ENCODE measurements at regions not wholly inside any gene's neighbourhood (a gene's known extent, or its start where the extent isn't known, plus 50 kb on each side); places are given as distances from the start of the nearest gene placed in this dataset.
"Not testable (repeated sequence)": the region's sequence is repeated elsewhere in the genome, so short reads cannot be mapped to it uniquely, and the experiment has no call there.

- no peak for DNase-seq
These were observed 350.5 kb upstream of the DPP6 start for GRCh38 chr7:153701678-153702077.

- not testable (repeated sequence) for DNase-seq
These were observed 328.3 kb upstream of the DPP6 start for GRCh38 chr7:153723892-153724291.

- not testable (repeated sequence) for DNase-seq
These were observed 320.7 kb upstream of the DPP6 start for GRCh38 chr7:153731504-153731903.

GRCh38 chr7:153743434-153743833, 308.8 kb upstream of the DPP6 start:
- DNase-seq, result not testable (repeated sequence)

- not testable (repeated sequence) for DNase-seq
These were observed 304.2 kb upstream of the DPP6 start for GRCh38 chr7:153747969-153748368.

GRCh38 chr7:153748885-153749284, 303.3 kb upstream of the DPP6 start:
- not testable (repeated sequence) for DNase-seq

- DNase-seq, result not testable (repeated sequence)
These were observed 286.3 kb upstream of the DPP6 start for GRCh38 chr7:153765869-153766268.

- peak; percentile 32 for DNase-seq
These were observed 285.3 kb upstream of the DPP6 start for GRCh38 chr7:153766926-153767325.

GRCh38 chr7:153772966-153773365, 279.2 kb upstream of the DPP6 start:
- no peak for DNase-seq

GRCh38 chr7:153776940-153777339, 275.3 kb upstream of the DPP6 start:
- DNase-seq, result peak; percentile 87

GRCh38 chr7:153797363-153797762, 254.8 kb upstream of the DPP6 start:
- peak; percentile 34 for DNase-seq

GRCh38 chr7:153808117-153808516, 244.1 kb upstream of the DPP6 start:
- DNase-seq, result no peak

- DNase-seq, result no peak
These were observed 222.7 kb upstream of the DPP6 start for GRCh38 chr7:153829525-153829924.

- no peak for DNase-seq
These were observed 220.0 kb upstream of the DPP6 start for GRCh38 chr7:153832160-153832559.

- peak; percentile 75 for DNase-seq
These were observed 217.1 kb upstream of the DPP6 start for GRCh38 chr7:153835103-153835502.

GRCh38 chr7:153835712-153836265, 216.4 kb upstream of the DPP6 start:
- no peak for DNase-seq

- DNase-seq, result no peak
These were observed 213.6 kb upstream of the DPP6 start for GRCh38 chr7:153838591-153838990.

- no peak for DNase-seq
These were observed 211.3 kb upstream of the DPP6 start for GRCh38 chr7:153840861-153841260.

- DNase-seq, result no peak
These were observed 204.4 kb upstream of the DPP6 start for GRCh38 chr7:153847828-153848227.

- DNase-seq, result no peak
These were observed 199.9 kb upstream of the DPP6 start for GRCh38 chr7:153852261-153852660.

GRCh38 chr7:153858355-153858754, 193.8 kb upstream of the DPP6 start:
- peak; percentile 30 for DNase-seq

- DNase-seq, result no peak
These were observed 193.0 kb upstream of the DPP6 start for GRCh38 chr7:153859239-153859638.

GRCh38 chr7:153886506-153887441, 165.4 kb upstream of the DPP6 start:
- DNase-seq, result no peak
